HEK293 (cell line): ENCODE measurements at regions not wholly inside any gene's neighbourhood (a gene's known extent, or its start where the extent isn't known, plus 50 kb on each side); places are given as distances from the start of the nearest gene placed in this dataset.

Experiments used
- CTCF ChIA-PET: fragments of 350-600 bp; formaldehyde crosslinking; extraction: SDS; loops from one replicate; lab custom pipeline; 2021; ENCODE audit warnings: antibody characterized with exemption; lab: Yijun Ruan, JAX
- POLR2A ChIA-PET: fragments of 300-600 bp; formaldehyde crosslinking; extraction: SDS; loops from one replicate; lab custom pipeline; 2020; ENCODE audit warnings: antibody characterized with exemption, inconsistent platforms; lab: Yijun Ruan, JAX
- H3K27ac ChIP-seq: fragments of 200-500 bp; sonication (Bioruptor generic); 2 replicates; pipeline ENCODE4 v1.5.1; 2014; ENCODE audit warnings: low read depth, low read length, control low read depth, inconsistent platforms; ENCODE audit errors: extremely low read depth
- H3K36me3 ChIP-seq, 2 experiments: fragments of 200-500 bp in 1 of 2; sonication (Bioruptor generic) in 1 of 2; 1 replicate in 1 of 2; 2 replicates in 1 of 2; pipeline ENCODE4 v1.5.1; 2014 to 2017; ENCODE audit warnings: inconsistent platforms in 2 of 2, low read length in 2 of 2; ENCODE audit not compliant: control insufficient read depth in 2 of 2, insufficient read depth in 1 of 2
- H3K4me1 ChIP-seq: fragments of 200-500 bp; sonication (Bioruptor generic); 2 replicates; pipeline ENCODE4 v1.5.1; 2014; ENCODE audit warnings: mild to moderate bottlenecking, low read length, inconsistent platforms; ENCODE audit not compliant: control insufficient read depth, insufficient read depth
- H3K4me3 ChIP-seq: 2 replicates; pipeline ENCODE4 v1.5.1; 2011; ENCODE audit warnings: low read depth, mild to moderate bottlenecking, control low read depth, low read length, moderate library complexity
- H3K9me3 ChIP-seq: fragments of 200-500 bp; sonication (Bioruptor generic); 2 replicates; pipeline ENCODE4 v1.5.1; 2014; ENCODE audit warnings: low read depth, low read length, inconsistent platforms; ENCODE audit not compliant: control insufficient read depth, insufficient read depth
- OSR2 ChIP-seq: fragments of 450-650 bp; formaldehyde crosslinking; IDR thresholded peaks from 2 replicates; pipeline ENCODE4 v1.5.1; 2016; ENCODE audit warnings: missing biosample characterization, missing genetic modification characterization
- SALL2 ChIP-seq: fragments of 450-650 bp; formaldehyde crosslinking; IDR thresholded peaks from 2 replicates; pipeline ENCODE4 v1.5.0; 2017; ENCODE audit warnings: missing biosample characterization, mild to moderate bottlenecking, missing genetic modification characterization, borderline replicate concordance
- ZBTB7A ChIP-seq: fragments of 450-650 bp; formaldehyde crosslinking; IDR thresholded peaks from 2 replicates; pipeline ENCODE4 v1.5.1; 2016; ENCODE audit warnings: low read depth, missing biosample characterization, missing genetic modification characterization
- ZNF121 ChIP-seq: fragments of 450-650 bp; formaldehyde crosslinking; IDR thresholded peaks from 2 replicates; pipeline ENCODE4 v1.5.1; 2016; ENCODE audit warnings: missing biosample characterization, missing genetic modification characterization
- ZNF221 ChIP-seq: fragments of 450-650 bp; formaldehyde crosslinking; IDR thresholded peaks from 2 replicates; pipeline ENCODE4 v1.5.1; 2017; ENCODE audit warnings: missing biosample characterization, missing genetic modification characterization, borderline replicate concordance
- ZNF335 ChIP-seq: fragments of 450-650 bp; formaldehyde crosslinking; conservative IDR thresholded peaks from 2 replicates; pipeline ENCODE4 v1.5.1; 2016; ENCODE audit warnings: missing biosample characterization, missing genetic modification characterization
- ZNF473 ChIP-seq: fragments of 450-650 bp; formaldehyde crosslinking; IDR thresholded peaks from 2 replicates; pipeline ENCODE4 v1.5.1; 2017; ENCODE audit warnings: missing biosample characterization, missing genetic modification characterization
- ZNF48 ChIP-seq: fragments of 450-650 bp; formaldehyde crosslinking; IDR thresholded peaks from 2 replicates; pipeline ENCODE4 v1.5.1; 2016; ENCODE audit warnings: missing biosample characterization, missing genetic modification characterization
- ZNF544 ChIP-seq: fragments of 450-650 bp; formaldehyde crosslinking; IDR thresholded peaks from 2 replicates; pipeline ENCODE4 v1.5.0; 2017; ENCODE audit warnings: missing biosample characterization, missing genetic modification characterization
- ZNF585B ChIP-seq: fragments of 450-650 bp; formaldehyde crosslinking; IDR thresholded peaks from 2 replicates; pipeline ENCODE4 v1.5.1; 2016; ENCODE audit warnings: missing biosample characterization, missing genetic modification characterization
- ZNF610 ChIP-seq: fragments of 450-650 bp; formaldehyde crosslinking; IDR thresholded peaks from 2 replicates; pipeline ENCODE4 v1.5.1; 2016; ENCODE audit warnings: missing biosample characterization, missing genetic modification characterization, borderline replicate concordance
- ZNF658 ChIP-seq: fragments of 450-650 bp; formaldehyde crosslinking; IDR thresholded peaks from 2 replicates; pipeline ENCODE4; 2016; ENCODE audit warnings: missing biosample characterization, missing genetic modification characterization
- ZNF664 ChIP-seq: fragments of 450-650 bp; formaldehyde crosslinking; IDR thresholded peaks from 2 replicates; pipeline ENCODE4 v1.5.1; 2016; ENCODE audit warnings: missing biosample characterization, missing genetic modification characterization
- ZNF768 ChIP-seq: fragments of 450-650 bp; formaldehyde crosslinking; IDR thresholded peaks from 2 replicates; pipeline ENCODE4 v1.5.1; 2018; ENCODE audit warnings: missing biosample characterization, mild to moderate bottlenecking, missing genetic modification characterization
- ZSCAN30 ChIP-seq: fragments of 450-650 bp; IDR thresholded peaks from 2 replicates; pipeline ENCODE4 v1.5.1; 2018; ENCODE audit warnings: missing biosample characterization, mild to moderate bottlenecking, missing genetic modification characterization, moderate library complexity
- TF ChIP-seq, protein P1 (sequence below): fragments of 450-650 bp; formaldehyde crosslinking; IDR thresholded peaks from 2 replicates; pipeline ENCODE4 v1.5.1; 2016; ENCODE audit warnings: missing biosample characterization, missing genetic modification characterization, low read depth
- TF ChIP-seq, protein P2 (sequence below): fragments of 450-650 bp; formaldehyde crosslinking; IDR thresholded peaks from 2 replicates; pipeline ENCODE4 v1.5.1; 2016; ENCODE audit warnings: missing biosample characterization, missing genetic modification characterization
- TF ChIP-seq, protein P3 (sequence below): fragments of 450-650 bp; formaldehyde crosslinking; IDR thresholded peaks from 2 replicates; pipeline ENCODE4 v1.5.1; 2016; ENCODE audit warnings: missing biosample characterization, missing genetic modification characterization, borderline replicate concordance
- TF ChIP-seq, protein P4 (sequence below): fragments of 450-650 bp; IDR thresholded peaks from 2 replicates; pipeline ENCODE4 v1.5.1; 2018; ENCODE audit warnings: missing biosample characterization, missing genetic modification characterization

DNA sequence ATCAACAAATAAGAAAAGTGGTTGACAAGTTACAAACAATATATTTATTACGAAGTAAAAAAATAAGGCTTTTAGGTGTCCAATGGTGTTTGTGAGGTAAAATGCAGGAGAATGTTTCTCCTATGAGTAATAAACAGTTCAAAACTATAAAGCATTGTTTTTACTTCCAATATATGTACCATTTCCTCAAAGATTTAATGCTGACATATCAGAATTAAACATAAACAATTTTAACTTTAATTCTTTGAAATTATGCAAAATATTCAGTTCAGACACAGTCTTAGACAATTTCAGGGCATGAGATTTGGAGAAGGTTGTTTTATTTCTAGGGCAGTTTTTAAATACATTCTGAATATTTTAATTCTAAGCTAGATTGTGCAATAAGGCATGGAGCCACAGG lies 602.5 kb upstream of the DPPA4 start:
- Histone ChIP-seq H3K4me1 (no peaks in the 10 kb centered on the region), H3K9me3 (no peaks in the 10 kb centered on the region), H3K36me3 (no peaks in the 10 kb centered on the region), H3K27ac (no peak overlapping the region), H3K4me3 (no peak overlapping the region)
- POLR2A ChIA-PET, result no interaction called here
- TF ChIP-seq OSR2, result no peak
- no peak for TF ChIP-seq ZNF121
- TF ChIP-seq, protein P1, sequence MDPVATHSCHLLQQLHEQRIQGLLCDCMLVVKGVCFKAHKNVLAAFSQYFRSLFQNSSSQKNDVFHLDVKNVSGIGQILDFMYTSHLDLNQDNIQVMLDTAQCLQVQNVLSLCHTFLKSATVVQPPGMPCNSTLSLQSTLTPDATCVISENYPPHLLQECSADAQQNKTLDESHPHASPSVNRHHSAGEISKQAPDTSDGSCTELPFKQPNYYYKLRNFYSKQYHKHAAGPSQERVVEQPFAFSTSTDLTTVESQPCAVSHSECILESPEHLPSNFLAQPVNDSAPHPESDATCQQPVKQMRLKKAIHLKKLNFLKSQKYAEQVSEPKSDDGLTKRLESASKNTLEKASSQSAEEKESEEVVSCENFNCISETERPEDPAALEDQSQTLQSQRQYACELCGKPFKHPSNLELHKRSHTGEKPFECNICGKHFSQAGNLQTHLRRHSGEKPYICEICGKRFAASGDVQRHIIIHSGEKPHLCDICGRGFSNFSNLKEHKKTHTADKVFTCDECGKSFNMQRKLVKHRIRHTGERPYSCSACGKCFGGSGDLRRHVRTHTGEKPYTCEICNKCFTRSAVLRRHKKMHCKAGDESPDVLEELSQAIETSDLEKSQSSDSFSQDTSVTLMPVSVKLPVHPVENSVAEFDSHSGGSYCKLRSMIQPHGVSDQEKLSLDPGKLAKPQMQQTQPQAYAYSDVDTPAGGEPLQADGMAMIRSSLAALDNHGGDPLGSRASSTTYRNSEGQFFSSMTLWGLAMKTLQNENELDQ (tag by site-specific recombination), result no peak
- no peak for TF ChIP-seq ZNF585B (tag by site-specific recombination)
- TF ChIP-seq ZBTB7A (tag by site-specific recombination), result no peak
- TF ChIP-seq ZNF473 (tag by site-specific recombination), result no peak
- TF ChIP-seq ZNF335 (tag by site-specific recombination), result no peak
- no peak for TF ChIP-seq ZSCAN30 (tag by site-specific recombination)
- TF ChIP-seq ZNF221 (tag by site-specific recombination), result no peak
- no peak for TF ChIP-seq ZNF544 (tag by site-specific recombination)
- TF ChIP-seq ZNF48 (tag by site-specific recombination), result no peak
- no peak for TF ChIP-seq ZNF658 (tag by site-specific recombination)
- no peak for TF ChIP-seq ZNF768 (tag by site-specific recombination)
- TF ChIP-seq, protein P2, sequence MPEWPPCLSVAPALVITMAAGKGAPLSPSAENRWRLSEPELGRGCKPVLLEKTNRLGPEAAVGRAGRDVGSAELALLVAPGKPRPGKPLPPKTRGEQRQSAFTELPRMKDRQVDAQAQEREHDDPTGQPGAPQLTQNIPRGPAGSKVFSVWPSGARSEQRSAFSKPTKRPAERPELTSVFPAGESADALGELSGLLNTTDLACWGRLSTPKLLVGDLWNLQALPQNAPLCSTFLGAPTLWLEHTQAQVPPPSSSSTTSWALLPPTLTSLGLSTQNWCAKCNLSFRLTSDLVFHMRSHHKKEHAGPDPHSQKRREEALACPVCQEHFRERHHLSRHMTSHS (tag by site-specific recombination), result no peak
- TF ChIP-seq SALL2 (tag by site-specific recombination), result no peak
- TF ChIP-seq, protein P3, sequence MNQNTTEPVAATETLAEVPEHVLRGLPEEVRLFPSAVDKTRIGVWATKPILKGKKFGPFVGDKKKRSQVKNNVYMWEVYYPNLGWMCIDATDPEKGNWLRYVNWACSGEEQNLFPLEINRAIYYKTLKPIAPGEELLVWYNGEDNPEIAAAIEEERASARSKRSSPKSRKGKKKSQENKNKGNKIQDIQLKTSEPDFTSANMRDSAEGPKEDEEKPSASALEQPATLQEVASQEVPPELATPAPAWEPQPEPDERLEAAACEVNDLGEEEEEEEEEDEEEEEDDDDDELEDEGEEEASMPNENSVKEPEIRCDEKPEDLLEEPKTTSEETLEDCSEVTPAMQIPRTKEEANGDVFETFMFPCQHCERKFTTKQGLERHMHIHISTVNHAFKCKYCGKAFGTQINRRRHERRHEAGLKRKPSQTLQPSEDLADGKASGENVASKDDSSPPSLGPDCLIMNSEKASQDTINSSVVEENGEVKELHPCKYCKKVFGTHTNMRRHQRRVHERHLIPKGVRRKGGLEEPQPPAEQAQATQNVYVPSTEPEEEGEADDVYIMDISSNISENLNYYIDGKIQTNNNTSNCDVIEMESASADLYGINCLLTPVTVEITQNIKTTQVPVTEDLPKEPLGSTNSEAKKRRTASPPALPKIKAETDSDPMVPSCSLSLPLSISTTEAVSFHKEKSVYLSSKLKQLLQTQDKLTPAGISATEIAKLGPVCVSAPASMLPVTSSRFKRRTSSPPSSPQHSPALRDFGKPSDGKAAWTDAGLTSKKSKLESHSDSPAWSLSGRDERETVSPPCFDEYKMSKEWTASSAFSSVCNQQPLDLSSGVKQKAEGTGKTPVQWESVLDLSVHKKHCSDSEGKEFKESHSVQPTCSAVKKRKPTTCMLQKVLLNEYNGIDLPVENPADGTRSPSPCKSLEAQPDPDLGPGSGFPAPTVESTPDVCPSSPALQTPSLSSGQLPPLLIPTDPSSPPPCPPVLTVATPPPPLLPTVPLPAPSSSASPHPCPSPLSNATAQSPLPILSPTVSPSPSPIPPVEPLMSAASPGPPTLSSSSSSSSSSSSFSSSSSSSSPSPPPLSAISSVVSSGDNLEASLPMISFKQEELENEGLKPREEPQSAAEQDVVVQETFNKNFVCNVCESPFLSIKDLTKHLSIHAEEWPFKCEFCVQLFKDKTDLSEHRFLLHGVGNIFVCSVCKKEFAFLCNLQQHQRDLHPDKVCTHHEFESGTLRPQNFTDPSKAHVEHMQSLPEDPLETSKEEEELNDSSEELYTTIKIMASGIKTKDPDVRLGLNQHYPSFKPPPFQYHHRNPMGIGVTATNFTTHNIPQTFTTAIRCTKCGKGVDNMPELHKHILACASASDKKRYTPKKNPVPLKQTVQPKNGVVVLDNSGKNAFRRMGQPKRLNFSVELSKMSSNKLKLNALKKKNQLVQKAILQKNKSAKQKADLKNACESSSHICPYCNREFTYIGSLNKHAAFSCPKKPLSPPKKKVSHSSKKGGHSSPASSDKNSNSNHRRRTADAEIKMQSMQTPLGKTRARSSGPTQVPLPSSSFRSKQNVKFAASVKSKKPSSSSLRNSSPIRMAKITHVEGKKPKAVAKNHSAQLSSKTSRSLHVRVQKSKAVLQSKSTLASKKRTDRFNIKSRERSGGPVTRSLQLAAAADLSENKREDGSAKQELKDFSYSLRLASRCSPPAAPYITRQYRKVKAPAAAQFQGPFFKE (tag by site-specific recombination), result no peak
- no peak for TF ChIP-seq ZNF610 (tag by site-specific recombination)
- CTCF ChIA-PET, result no interaction called here

DNA sequence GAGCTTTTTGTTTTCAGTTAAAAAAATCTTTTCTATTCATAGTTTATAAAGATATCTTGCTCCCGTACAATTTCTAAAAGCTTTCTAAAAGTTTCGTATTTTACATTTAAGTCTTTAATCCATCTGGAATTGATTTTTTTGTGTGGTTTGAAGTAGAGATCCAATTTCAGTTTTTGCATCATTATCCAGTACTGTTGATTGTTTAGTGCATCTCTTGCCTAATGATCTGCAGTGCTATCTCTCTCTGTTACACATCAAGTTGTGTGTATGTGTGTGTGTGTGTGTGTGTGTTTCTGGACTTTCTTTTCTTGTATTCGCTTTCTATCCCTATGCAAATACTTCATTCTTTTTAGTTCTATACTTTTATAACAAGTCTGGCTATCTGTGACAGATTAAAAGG lies 605.8 kb upstream of the DPPA4 start:
- no peaks in the 10 kb centered on the region for H3K9me3 ChIP-seq
- no peak overlapping the region for H3K4me3 ChIP-seq
- H3K4me1 ChIP-seq, result no peaks in the 10 kb centered on the region
- H3K36me3 ChIP-seq, result no peaks in the 10 kb centered on the region
- TF ChIP-seq ZNF664 (tag by site-specific recombination), result no peak
- TF ChIP-seq, protein P4, sequence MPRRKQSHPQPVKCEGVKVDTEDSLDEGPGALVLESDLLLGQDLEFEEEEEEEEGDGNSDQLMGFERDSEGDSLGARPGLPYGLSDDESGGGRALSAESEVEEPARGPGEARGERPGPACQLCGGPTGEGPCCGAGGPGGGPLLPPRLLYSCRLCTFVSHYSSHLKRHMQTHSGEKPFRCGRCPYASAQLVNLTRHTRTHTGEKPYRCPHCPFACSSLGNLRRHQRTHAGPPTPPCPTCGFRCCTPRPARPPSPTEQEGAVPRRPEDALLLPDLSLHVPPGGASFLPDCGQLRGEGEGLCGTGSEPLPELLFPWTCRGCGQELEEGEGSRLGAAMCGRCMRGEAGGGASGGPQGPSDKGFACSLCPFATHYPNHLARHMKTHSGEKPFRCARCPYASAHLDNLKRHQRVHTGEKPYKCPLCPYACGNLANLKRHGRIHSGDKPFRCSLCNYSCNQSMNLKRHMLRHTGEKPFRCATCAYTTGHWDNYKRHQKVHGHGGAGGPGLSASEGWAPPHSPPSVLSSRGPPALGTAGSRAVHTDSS (tag by site-specific recombination), result no peak
- no peak overlapping the region for H3K27ac ChIP-seq
- CTCF ChIA-PET, result no interaction called here
- POLR2A ChIA-PET, result no interaction called here
